ENCODE measurements at regions not wholly inside any gene's neighbourhood (a gene's known extent, or its start where the extent isn't known, plus 50 kb on each side); places are given as distances from the start of the nearest gene placed in this dataset.
"Not testable (repeated sequence)": the region's sequence is repeated elsewhere in the genome, so short reads cannot be mapped to it uniquely, and the experiment has no call there.

GRCh38 chr5:25448646-25449045 lies 803.9 kb upstream of the CDH10 start:
- DNase-seq: no peak

- DNase-seq: no peak
Measured at GRCh38 chr5:25448190-25448621, 803.4 kb upstream of the CDH10 start.

- not testable (repeated sequence) for DNase-seq
Measured at GRCh38 chr5:25446061-25446420, 801.3 kb upstream of the CDH10 start.

GRCh38 chr5:25445381-25446060 lies 800.7 kb upstream of the CDH10 start:
- not testable (repeated sequence) for DNase-seq

- DNase-seq: no peak
Measured at GRCh38 chr5:25444697-25445096, 799.9 kb upstream of the CDH10 start.

- no peak for DNase-seq
Measured at GRCh38 chr5:25441810-25442209, 797.0 kb upstream of the CDH10 start.

GRCh38 chr5:25439025-25439424 lies 794.2 kb upstream of the CDH10 start:
- no peak for DNase-seq

GRCh38 chr5:25438375-25438774 lies 793.6 kb upstream of the CDH10 start:
- DNase-seq: not testable (repeated sequence)

GRCh38 chr5:25436452-25436851 lies 791.7 kb upstream of the CDH10 start:
- DNase-seq: no peak

GRCh38 chr5:25435882-25436281 lies 791.1 kb upstream of the CDH10 start:
- DNase-seq: no peak

GRCh38 chr5:25427240-25427639 lies 782.5 kb upstream of the CDH10 start:
- no peak for DNase-seq

GRCh38 chr5:25423271-25423670 lies 778.5 kb upstream of the CDH10 start:
- DNase-seq: no peak

- no peak for DNase-seq
Measured at GRCh38 chr5:25419684-25420083, 774.9 kb upstream of the CDH10 start.

- no peak for DNase-seq
Measured at GRCh38 chr5:25418978-25419377, 774.2 kb upstream of the CDH10 start.

GRCh38 chr5:25418319-25418859 lies 773.6 kb upstream of the CDH10 start:
- no peak for DNase-seq

GRCh38 chr5:25416960-25417359 lies 772.2 kb upstream of the CDH10 start:
- DNase-seq: no peak

GRCh38 chr5:25415970-25416369 lies 771.2 kb upstream of the CDH10 start:
- DNase-seq: no peak

GRCh38 chr5:25414742-25415141 lies 770.0 kb upstream of the CDH10 start:
- no peak for DNase-seq

GRCh38 chr5:25412116-25412661 lies 767.4 kb upstream of the CDH10 start:
- DNase-seq: no peak

- not testable (repeated sequence) for DNase-seq
Measured at GRCh38 chr5:25407365-25407764, 762.6 kb upstream of the CDH10 start.

GRCh38 chr5:25405850-25406249 lies 761.1 kb upstream of the CDH10 start:
- no peak for DNase-seq

GRCh38 chr5:25399878-25400480 lies 755.2 kb upstream of the CDH10 start:
- DNase-seq: no peak

GRCh38 chr5:25393957-25394356 lies 749.2 kb upstream of the CDH10 start:
- no peak for DNase-seq

GRCh38 chr5:25393256-25393655 lies 748.5 kb upstream of the CDH10 start:
- no peak for DNase-seq
